ENCODE measurements at regions not wholly inside any gene's neighbourhood (a gene's known extent, or its start where the extent isn't known, plus 50 kb on each side); places are given as distances from the start of the nearest gene placed in this dataset.
"Not testable (repeated sequence)": the region's sequence is repeated elsewhere in the genome, so short reads cannot be mapped to it uniquely, and the experiment has no call there.

DNA sequence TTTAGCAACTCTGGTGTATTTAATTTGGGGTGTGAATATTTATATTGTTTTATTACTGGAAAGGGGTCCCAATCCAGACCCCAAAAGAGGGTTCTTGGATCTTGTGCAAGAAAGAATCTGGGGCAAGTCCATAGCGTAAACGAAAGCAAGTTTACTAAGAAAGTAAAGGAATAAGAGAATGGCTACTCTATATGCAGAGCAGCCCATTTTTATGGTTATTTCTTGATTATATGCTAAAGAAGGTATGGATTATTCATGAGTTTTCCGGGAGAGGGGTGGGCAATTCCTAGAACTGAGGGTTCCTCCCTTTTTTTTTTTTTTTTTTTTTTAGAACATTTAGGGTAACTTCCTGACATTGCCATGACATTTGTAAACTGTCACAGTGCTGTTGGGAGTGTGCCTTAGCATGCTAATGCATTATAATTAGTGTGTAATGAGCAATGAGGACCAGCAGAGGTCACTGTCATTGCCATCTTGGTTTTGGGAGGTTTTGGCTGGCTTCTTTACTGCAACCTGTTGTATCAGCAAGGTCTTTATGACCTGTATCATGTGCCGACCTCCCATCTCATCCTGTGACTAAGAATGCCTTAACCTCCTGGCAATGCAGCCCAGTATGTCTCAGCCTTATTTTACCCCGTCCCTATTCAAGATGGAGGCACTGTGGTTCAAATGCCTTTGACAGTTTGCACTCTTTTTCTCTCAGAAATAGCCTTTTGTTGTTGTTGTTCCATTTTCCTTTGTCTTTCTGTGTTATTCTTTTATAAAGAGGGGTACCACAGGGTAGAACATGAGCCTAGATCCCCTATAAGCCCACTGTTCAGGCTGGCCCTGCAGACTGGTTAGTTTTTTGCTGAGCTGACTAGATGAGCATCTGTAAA is 75.5 kb upstream of the DCD start:
- intact Hi-C loops (cut with DNase I; ENCODE audit: low total_unique reads): loop anchor here (10.0 kb wide), 1 partner anchor 351 kb away; no protein-coding TSS in a partner anchor
- DNase-seq: no peak
- H3K27ac ChIP-seq: no peak overlapping the region
- H3K27me3 ChIP-seq (replicated peaks in 1 of 7): peaks cover 0 to 4% (median 0%) of the 10 kb centered on the region in 7 donors
- 63 to 81% (median 73%) methylated on average over 5 of the region's 5 CpGs for WGBS, 5 donors
- TF ChIP-seq CTCF (IDR thresholded peaks at IDR 0.05 in 8 of 11, conservative IDR thresholded peaks at IDR 0.05 in 3 of 11) (peak in 9 of 11 experiments; percentile 13 to 60 (median 47)), POLR2AphosphoS5 (IDR thresholded peaks at IDR 0.05) (no peak), POLR2A (IDR thresholded peaks at IDR 0.05) (no peak)
- no peak overlapping the region for H3K4me3 ChIP-seq
- H3K36me3 ChIP-seq: no peaks in the 10 kb centered on the region
- no peaks in the 10 kb centered on the region for H3K9me3 ChIP-seq
- no peaks in the 10 kb centered on the region for H3K4me1 ChIP-seq

DNA sequence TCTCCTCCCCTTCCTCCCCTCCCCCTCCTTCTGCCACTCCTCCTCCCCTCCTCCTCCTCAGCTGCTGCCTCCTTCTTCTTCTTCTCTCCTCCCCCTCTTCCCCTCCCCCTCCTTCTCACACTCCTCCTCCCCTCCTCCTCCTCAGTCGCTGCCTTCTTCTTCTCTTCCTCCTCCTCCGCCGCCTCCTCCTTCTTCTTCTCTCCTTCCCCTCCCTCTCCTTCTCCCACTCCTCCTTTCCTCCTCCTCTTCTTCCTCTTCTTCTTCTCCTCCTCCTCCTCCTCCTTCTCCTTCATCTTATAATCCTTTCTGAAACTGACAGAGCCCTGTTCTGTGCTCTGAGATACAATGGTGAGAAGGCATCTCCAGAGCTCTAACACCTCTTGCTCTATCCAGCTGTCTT is 73.1 kb upstream of the DCD start:
- no peak for DNase-seq
- TF ChIP-seq POLR2A (IDR thresholded peaks at IDR 0.05) (no peak), CTCF (IDR thresholded peaks at IDR 0.05 in 8 of 11, conservative IDR thresholded peaks at IDR 0.05 in 3 of 11) (no peak)
- Histone ChIP-seq H3K4me1 (no peaks in the 10 kb centered on the region), H3K4me3 (no peak overlapping the region), H3K27me3 (replicated peaks in 1 of 7) (peaks cover 0 to 6% (median 0%) of the 10 kb centered on the region in 7 donors), H3K36me3 (no peaks in the 10 kb centered on the region), H3K27ac (no peak overlapping the region), H3K9me3 (no peaks in the 10 kb centered on the region)
- intact Hi-C loops (cut with DNase I; ENCODE audit: low total_unique reads): loop anchor here (10.0 kb wide), 1 partner anchor 353 kb away; no protein-coding TSS in a partner anchor
- 63 to 73% (median 73%) methylated on average over 3 of the region's 3 CpGs for WGBS, 5 donors

DNA sequence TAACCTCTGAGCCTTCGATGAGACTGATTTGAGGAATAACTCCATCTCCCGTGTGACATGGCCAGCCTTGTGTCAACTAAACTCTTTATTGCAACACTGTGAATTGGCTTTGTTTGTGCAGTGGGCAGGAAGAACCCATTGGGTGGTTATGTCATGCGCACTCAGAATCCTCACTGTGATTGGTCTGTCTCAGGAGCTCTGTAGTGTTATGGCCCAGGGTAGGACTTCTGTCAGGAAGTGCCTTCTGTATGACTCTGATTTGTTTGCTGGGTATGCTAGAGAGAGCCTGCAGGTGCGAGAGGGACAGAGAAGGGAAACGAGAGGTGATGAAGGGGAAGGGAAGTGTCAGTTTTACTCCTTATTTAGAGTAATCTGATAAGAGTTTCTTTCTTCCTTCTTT is 71.5 kb upstream of the DCD start:
- no peaks in the 10 kb centered on the region for H3K9me3 ChIP-seq
- H3K27me3 ChIP-seq (replicated peaks in 1 of 7): peaks cover 0 to 18% (median 0%) of the 10 kb centered on the region in 7 donors
- H3K4me3 ChIP-seq: no peak overlapping the region
- no peaks in the 10 kb centered on the region for H3K36me3 ChIP-seq
- no peak overlapping the region for H3K27ac ChIP-seq
- intact Hi-C loops (cut with DNase I; ENCODE audit: low total_unique reads): loop anchor here (10.0 kb wide), 1 partner anchor 355 kb away; no protein-coding TSS in a partner anchor
- no peaks in the 10 kb centered on the region for H3K4me1 ChIP-seq
- TF ChIP-seq POLR2AphosphoS5 (IDR thresholded peaks at IDR 0.05) (no peak), POLR2A (IDR thresholded peaks at IDR 0.05) (no peak), CTCF (IDR thresholded peaks at IDR 0.05 in 8 of 11, conservative IDR thresholded peaks at IDR 0.05 in 3 of 11) (no peak)
- WGBS, 5 donors: 54 to 64% (median 57%) methylated on average over 5 of the region's 5 CpGs
- no peak for DNase-seq

- H3K27me3 ChIP-seq (replicated peaks in 1 of 7): peaks cover 0 to 22% (median 0%) of the 10 kb centered on the region in 7 donors
- H3K4me3 ChIP-seq: no peak overlapping the region
- peaks cover 0 to 4% (median 0%) of the 10 kb centered on the region in 8 donors for H3K9me3 ChIP-seq
- 38 to 66% (median 43%) methylated on average over 2 of the region's 2 CpGs for WGBS, 5 donors
- intact Hi-C loops (cut with DNase I; ENCODE audit: low total_unique reads): no loop called here
- H3K36me3 ChIP-seq: no peaks in the 10 kb centered on the region
- TF ChIP-seq POLR2AphosphoS5 (IDR thresholded peaks at IDR 0.05): no peak
- TF ChIP-seq POLR2A (IDR thresholded peaks at IDR 0.05): no peak
- TF ChIP-seq CTCF (IDR thresholded peaks at IDR 0.05 in 8 of 11, conservative IDR thresholded peaks at IDR 0.05 in 3 of 11): no peak
- DNase-seq: no peak
- H3K27ac ChIP-seq: no peak overlapping the region
- no peaks in the 10 kb centered on the region for H3K4me1 ChIP-seq
Observed at GRCh38 chr12:54716261-54716660, 68.1 kb upstream of the DCD start.

DNA sequence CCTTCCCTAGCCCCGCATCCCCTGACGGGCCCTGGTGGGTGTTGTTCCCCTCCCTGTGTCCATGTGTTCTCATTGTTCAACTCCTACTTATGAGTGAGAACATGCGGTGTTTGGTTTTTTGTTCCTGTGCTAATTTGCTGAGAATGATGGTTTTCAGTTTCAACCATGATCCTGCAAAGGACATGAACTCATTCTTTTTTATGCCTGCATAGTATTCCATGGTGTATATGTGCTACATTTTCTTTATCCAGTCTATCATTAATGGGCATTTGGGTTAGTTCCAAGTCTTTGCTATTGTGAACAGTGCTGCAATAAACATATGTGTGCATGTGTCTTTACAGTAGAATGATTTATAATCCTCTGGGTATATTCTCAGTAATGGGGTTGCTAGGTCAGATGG is 65.7 kb upstream of the DCD start:
- H3K9me3 ChIP-seq; H3K4me3 ChIP-seq; H3K36me3 ChIP-seq; DNase-seq; H3K4me1 ChIP-seq; H3K27ac ChIP-seq; intact Hi-C loops (cut with DNase I; ENCODE audit: low total_unique reads): not testable (repeated sequence)
- peaks cover 0 to 22% (median 0%) of the 10 kb centered on the region in 7 donors for H3K27me3 ChIP-seq (replicated peaks in 1 of 7)
- 28 to 75% (median 73%) methylated on average over 2 to 3 of the region's 3 CpGs for WGBS, 5 donors

Measured in spleen (tissue), 11 donors.